Pons (tissue), 1 donor: ENCODE measurements at regions not wholly inside any gene's neighbourhood (a gene's known extent, or its start where the extent isn't known, plus 50 kb on each side); places are given as distances from the start of the nearest gene placed in this dataset.

ENCODE experiments used
- DNase-seq: peaks from one replicate; pipeline ENCODE4 v3.0.0-alpha.2; 2016; ENCODE audit warnings: low spot score

DNA sequence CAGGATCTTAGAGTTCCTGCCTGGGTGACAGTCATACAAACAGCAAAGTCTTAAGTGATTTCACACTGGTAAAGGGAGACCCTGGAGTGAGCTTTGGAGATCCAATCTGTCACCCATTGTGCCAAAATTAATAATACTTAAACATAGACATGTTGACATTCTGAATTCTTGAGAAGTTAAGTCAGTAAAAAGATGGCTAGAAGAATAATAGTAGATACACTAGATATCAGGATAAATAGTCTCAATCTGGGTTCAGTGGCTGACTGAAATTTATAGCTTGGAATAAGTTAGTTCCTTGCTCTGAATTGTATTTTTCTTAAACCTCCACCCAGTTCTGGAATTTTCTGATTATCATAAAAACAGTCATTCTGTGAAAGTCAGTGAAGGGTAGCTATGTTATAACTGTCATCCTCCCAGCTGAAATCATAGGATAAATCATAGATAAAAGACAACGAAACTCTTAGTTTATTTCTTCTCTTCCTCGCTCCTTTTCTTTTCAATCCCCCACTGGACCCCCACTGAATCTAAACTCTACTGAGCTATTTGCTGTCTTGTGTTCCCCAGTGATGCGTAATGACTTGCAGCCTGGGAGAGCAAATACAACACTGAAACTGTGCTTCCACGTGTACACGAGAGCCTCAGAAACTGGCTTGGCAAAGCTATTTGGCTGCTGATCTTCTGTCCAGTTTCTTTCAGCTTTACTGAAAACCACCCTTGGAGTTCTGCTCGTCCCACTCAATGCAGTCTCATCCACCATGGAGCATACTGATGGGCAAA is 175.4 kb upstream of the TP63 start:
- no peak for DNase-seq

- DNase-seq = no peak
These were observed 174.0 kb upstream of the TP63 start for GRCh38 chr3:189457201-189457607.

GRCh38 chr3:189457631-189458412 is 173.4 kb upstream of the TP63 start:
- DNase-seq = no peak

DNA sequence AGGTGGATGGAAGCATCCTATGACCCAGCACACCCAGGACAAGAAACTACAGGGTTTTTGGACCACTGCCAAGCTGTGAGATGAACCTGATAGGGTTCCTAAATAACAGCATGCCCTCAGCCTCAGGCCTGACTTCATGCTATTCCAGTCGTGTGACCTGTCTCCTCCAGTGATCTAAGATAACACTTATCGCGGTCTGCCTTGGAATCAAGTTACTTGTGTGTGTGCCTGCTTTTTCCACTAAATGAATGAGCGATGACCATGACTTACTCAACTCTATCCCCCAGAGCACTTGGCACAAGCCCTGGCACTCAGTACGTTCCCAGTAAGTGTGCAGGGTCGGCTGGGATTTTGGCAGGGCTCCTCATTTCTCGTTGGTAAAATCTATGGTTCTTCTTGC is 172.7 kb upstream of the TP63 start:
- DNase-seq = no peak

DNA sequence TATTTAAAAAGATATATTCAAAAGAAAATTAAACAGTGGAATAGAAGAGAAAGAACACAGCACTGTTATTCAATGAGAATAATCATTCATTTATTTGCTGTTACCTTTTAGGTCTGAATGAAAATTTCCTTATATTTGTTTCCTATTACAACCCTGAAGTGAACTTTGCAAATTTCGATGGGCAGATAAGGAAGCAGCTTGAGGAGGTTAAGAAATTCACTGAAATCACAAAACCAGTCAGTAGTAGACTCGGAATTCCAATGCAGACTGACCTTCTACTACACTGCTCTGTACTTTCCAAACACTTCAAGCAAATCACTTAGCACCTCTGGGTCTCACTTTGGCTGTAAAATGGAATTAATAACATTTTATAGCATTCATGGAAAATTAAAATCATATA is 172.0 kb upstream of the TP63 start:
- DNase-seq = no peak

DNA sequence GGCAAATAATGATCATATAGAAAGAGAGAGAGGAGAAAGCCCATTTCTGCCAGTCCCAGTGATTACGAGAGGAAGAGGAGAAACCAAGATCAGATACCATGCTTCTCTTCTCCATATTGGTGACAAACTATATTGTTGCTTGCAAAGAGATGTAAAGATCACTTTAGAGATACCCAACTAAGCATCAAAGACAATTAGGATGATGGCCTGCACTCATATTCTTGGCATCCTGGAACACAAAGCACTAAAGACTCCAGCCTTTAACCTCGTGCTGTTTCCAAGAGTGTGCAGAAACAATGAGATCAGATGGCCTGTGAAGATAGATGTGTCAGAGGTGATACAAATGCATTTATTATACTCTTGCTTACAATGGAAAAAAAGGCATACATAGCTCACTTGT is 170.7 kb upstream of the TP63 start:
- DNase-seq = no peak

DNA sequence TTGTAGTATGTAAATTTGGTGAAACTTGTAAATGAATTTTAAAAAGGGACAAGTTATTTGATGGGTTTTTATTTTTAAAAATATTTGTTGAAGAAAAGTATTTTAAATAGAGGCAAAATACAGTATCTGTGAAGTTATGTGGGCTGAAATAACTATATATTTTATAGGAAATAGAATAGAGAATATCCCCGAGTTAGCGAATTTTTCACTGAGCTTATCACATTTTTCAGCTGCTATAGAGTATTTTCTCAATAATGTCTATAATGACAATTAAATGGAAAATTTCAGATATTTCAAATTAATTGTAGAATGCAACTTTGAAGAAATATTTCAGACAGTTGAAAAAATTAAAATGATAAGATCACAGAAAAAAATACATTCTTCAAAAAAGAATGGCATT is 166.4 kb upstream of the TP63 start:
- DNase-seq = no peak

GRCh38 chr3:189466004-189466403 is 165.2 kb upstream of the TP63 start:
- DNase-seq = no peak

- no peak for DNase-seq
These were observed 163.7 kb upstream of the TP63 start for GRCh38 chr3:189467451-189467850.

- no peak for DNase-seq
These were observed 156.2 kb upstream of the TP63 start for GRCh38 chr3:189474944-189475343.

GRCh38 chr3:189477614-189478013 is 153.6 kb upstream of the TP63 start:
- no peak for DNase-seq

DNA sequence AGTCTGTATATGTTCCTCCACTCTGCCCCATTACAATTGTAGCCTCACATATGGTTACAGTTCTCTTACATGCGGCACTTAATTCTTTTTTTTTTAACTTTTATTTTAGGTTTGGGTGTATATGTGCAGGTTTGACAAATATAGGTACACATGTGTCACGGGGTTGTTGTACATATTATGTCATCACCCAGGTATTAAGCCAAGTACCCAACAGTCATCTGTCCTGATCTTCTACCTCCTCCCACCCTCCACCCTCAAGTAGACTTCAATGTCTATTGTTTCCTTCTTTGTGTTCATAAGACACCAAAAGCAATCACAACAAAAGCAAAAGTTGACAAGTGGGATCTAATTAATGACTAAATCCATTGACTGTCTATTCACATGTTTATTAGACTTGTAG is 144.6 kb upstream of the TP63 start:
- no peak for DNase-seq

DNA sequence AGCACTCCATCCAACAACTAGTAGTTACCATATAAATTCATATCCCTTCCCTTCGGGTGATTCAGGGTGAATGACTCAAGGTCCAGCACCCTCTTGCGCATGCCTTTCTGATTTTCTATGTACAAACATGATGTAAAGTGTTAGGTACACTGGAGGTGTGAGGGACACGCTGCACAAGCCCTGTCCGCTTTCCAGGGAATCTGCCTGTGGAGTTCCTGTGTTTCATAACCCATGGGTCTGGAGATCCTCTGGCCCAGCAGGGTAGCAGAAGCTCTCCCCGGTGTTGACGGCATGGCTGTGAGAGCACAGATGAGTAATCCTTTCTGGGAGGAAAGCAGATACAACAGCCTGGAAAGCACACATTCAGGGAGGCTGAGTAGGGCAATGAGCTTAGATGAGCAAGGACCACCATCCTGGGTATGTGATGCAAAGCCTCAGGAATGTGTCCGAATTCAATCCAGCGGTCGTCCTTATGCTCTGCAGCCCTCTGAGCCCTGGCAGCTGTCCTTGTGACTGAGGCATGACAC is 142.9 kb upstream of the TP63 start:
- DNase-seq = no peak

GRCh38 chr3:189490337-189490736 is 140.9 kb upstream of the TP63 start:
- DNase-seq = no peak

DNA sequence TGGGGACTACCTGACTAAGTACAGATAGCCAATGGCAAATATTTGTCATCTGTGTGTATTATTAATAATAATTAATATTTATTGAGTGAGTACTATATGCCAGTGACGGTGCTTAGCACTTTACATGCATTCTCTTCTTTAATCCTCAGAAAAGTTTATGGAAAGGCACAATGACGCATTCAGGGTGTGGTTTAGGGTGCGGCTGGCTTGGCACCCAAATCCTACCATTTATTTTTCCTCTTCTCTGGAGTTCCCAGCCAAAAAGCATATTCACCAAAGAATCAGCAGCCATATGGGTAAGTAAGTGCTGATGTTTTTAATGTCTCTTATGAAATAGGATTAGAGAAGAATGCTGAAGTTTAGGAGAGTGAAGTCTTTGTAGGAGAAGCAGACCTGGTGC is 140.4 kb upstream of the TP63 start:
- DNase-seq = no peak

DNA sequence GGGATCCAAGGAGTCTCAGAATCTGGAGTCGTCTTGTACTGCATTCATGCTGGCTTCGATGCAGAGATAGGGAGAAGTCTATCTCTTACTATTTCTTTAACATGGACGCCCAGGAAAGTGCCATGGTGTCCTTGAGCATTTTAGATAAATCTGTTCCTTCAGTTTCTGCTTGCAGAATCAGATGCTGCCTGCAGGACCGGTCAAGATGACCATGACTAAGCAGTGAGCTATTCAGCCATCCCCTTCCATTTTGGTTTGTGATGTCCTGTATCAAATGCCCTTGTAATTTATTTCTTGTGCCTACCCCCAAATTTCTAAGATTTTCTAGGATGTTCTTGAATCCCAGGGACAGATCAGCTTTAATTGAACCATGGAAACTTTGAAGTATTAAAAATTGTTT is 139.4 kb upstream of the TP63 start:
- no peak for DNase-seq

- DNase-seq = no peak
These were observed 137.9 kb upstream of the TP63 start for GRCh38 chr3:189493271-189493670.

DNA sequence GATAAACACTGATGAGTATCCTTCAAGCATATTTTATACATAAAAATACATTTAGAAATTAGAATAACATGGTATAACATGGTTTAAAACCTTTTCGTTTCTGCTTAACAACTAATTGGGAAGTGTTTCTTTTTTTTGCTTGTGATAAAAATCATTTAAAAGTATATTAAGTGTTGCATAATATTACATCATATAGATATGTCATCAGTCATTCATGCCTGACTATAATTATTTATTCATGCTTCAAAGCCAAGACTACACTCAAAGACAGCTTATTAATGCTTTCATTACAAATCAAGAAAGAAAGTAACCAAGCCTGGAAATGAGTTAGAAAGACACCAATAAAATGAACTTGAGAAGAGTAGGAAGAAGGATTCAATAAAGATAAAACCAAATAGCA is 136.6 kb upstream of the TP63 start:
- DNase-seq = no peak

DNA sequence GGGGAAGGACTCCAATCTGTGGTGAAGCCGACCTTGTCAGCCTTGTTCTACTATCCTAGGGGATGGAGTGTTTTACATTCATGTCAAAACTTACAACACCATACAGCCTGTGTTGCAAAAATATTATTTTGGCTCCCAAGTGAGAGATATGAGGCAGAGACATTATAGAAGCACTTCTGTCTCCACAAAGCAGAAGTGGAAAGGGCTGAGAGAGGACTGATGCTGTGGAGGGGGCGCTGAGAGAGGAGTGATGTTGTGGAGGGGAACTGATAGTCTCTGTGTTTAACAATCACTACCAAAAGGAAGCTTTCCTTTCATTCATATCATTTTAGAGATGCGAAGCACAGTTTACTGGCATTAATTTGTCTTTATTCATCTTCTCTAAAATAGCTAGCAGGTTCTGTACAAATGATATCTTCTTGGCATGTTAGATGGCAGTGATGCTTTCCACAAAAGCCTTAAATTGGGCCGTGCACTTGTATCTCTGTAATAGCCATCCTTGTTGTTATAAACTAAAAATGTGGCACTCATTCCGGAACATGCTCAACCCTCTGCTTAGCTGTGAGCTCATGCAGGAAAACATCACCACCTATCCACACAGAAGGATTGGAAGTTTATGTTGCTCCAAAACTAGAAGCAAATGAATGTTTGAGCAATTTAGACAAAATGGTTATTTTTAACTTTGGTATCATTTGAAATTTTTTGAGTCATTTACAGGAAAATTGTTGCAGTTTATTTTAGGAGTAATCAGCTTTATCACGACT is 134.6 kb upstream of the TP63 start:
- DNase-seq = no peak

DNA sequence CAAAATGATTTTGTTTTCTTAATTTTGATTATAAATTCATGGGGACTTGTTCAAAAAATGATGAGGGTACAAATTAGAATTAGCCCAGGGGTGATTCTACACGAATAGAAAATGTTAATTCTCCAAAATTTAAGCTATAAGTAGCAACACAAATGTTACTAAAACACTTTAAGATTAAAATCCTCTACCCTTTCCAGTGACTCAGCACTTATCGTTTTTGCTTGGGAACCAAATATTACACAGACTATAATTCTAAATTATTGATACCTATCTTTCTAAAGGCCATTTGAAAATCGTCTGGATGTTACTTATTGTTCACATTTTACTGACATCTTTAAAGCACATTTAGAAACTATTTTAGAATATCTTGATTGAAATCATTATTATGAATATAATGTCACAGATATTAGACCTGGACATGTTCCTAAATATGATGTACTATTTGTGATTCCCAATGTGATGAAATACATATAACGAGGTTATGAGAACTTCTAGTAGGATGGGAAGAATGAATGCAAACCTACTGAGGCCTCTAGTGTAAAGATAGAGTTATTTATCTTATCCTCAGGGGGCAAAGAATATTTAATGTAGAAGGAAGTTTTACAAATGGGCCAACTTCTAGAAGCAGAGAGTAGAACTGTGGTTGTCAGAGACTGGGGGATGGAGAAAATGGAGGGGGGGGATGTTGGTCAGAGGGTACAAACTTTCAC is 132.0 kb upstream of the TP63 start:
- DNase-seq = no peak

DNA sequence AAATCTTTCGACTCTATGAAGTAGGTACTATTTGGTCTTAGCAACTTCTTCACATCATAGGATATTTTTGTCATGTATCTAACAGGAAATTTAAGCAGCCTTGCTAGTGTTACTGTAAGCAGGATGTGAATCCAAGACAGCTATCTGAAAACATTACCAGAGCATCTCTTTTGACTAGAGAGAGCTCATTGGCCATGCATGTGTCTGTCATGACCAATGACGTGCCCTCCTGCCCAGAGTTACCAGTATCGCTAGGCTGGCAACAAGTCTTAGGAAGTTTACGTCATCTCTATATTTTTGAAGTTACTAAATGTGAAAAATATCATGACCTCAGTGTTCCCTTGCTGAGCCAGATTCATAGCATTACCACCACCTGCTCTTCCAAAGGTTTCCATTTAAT is 130.9 kb upstream of the TP63 start:
- DNase-seq = no peak
